Gastrocnemius medialis (tissue), 4 donors: ENCODE measurements at regions not wholly inside any gene's neighbourhood (a gene's known extent, or its start where the extent isn't known, plus 50 kb on each side); places are given as distances from the start of the nearest gene placed in this dataset.
A peak's percentile ranks its signal among the peaks of the same experiment; 100 is the strongest.

Experiments used
- ATAC-seq, 2 donors: fragments of 150-250 bp; one replicate each; pipeline ENCODE4 v1.9.1; 2016
- DNase-seq, 2 donors: peaks; one replicate each; pipeline ENCODE4 v3.0.0-alpha.2; 2019
- H3K27ac ChIP-seq, 4 donors: fragments of 200-600 bp; sonication (generic); 1 replicate in 1 of 4; 2 replicates in 3 of 4; pipeline ENCODE4 v1.5.1; 2016 to 2018; ENCODE audit warnings: mild to moderate bottlenecking in 2 of 4, moderate library complexity in 1 of 4
- H3K27me3 ChIP-seq, 3 donors: fragments of 200-600 bp; sonication (generic) in 2 of 3; 1 replicate in 1 of 3; 2 replicates in 2 of 3; pipeline versions ENCODE4 v1.5.1 to v1.6.0; 2016 to 2019; ENCODE audit warnings: mild to moderate bottlenecking in 1 of 3, moderate library complexity in 1 of 3
- H3K36me3 ChIP-seq, 2 donors: fragments of 200-600 bp; sonication (generic) in 1 of 2; one replicate each; pipeline ENCODE4 v1.5.1; 2017 to 2018
- H3K4me1 ChIP-seq, 2 donors: fragments of 200-600 bp; sonication (generic) in 1 of 2; one replicate each; pipeline ENCODE4 v1.5.1; 2016 to 2017; ENCODE audit warnings: mild to moderate bottlenecking in 2 of 2
- H3K4me3 ChIP-seq, 4 donors: fragments of 200-600 bp; sonication (generic) in 3 of 4; 1 replicate in 1 of 4; 2 replicates in 3 of 4; pipeline ENCODE4 v1.5.1; 2016 to 2019; ENCODE audit warnings: mild to moderate bottlenecking in 2 of 4
- H3K9me3 ChIP-seq, 3 donors: fragments of 200-600 bp; sonication (generic) in 2 of 3; 1 replicate in 1 of 3; 2 replicates in 2 of 3; pipeline ENCODE4 v1.5.1; 2016 to 2019
- POLR2A ChIP-seq, 2 donors: fragments of 450-650 bp; IDR thresholded peaks; one replicate each; pipeline ENCODE4 v1.6.1; 2017; ENCODE audit warnings: antibody characterized with exemption in 2 of 2, mild to moderate bottlenecking in 2 of 2, moderate library complexity in 2 of 2
- in situ Hi-C, 4 donors: fragments of 200-750 bp; cut with MboI; loops; one replicate each; pipeline versions ENCODE4 v1.15.0 to v1.8.0; 2017; ENCODE audit warnings: low sequenced_read_pairs in 4 of 4
- intact Hi-C: fragments of 100-400 bp; cut with DNase I; formaldehyde crosslinking; loops from one replicate; pipeline ENCODE4 v1.15.1; 2023; ENCODE audit warnings: low total_unique reads
- TF ChIP-seq, protein P1 (sequence below), 5 experiments: fragments of 450-650 bp in 3 of 5; fragments of 200-600 bp in 2 of 5; sonication (generic) in 2 of 5; IDR thresholded peaks in 4 of 5; conservative IDR thresholded peaks in 1 of 5; 1 replicate in 4 of 5; 2 replicates in 1 of 5; pipeline ENCODE4 v1.5.1; 2016 to 2019; ENCODE audit warnings: antibody characterized with exemption in 5 of 5, mild to moderate bottlenecking in 3 of 5, moderate library complexity in 3 of 5

DNA sequence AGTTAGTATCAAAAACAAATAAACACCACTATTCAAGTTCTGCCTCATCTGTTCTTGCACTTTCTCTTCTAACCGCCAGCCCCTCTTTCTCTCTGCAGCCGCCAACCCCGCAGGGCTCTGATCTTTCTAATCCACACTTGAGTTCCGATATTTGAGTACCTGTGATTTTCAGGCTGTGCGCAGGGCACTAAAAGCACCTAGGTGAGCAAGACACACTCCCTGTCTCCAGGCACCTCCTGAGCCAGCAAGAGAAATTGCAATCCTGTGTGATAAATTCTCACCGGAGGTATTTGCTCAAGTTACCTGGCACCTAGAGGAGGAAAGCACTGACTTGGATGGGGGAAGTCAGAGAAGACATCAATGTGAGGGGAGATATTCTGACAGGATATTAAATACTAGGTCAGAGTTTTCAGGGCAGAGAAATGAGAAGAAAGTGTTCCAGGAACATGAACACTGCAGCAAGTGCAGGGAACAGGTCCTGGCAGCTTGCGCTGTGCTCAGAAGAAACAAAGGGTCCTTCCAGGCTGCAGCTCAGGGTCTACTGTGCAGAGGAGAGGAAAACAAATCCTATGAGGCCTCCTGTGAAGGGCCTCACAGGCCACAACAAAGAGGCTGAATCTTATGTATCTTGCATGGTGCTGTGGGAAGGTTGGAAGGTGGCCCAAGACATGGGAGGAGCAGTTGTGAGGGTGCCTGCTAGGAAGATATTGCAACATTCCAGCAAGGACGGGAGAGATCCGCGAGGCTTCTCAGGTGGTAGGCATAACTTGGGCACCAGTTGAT, 568.7 kb upstream of the MGMT start:
- in situ Hi-C loops = no loop called here

DNA sequence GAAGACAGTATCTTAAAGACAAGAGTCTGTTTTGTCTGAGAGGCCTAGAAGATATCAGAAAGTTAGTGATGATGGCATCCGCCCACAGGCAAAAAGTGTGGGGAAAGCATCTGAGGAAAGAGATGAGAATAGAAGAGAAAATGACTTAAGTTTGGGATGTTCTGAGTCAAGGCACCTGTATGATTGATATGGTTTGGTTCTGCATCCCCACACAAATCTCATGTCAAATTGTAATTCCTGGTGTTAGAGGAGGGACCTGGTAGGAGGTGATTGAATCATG, 568.2 kb upstream of the MGMT start:
- Histone ChIP-seq H3K9me3 (no peaks in the 10 kb centered on the region), H3K27ac (no peak overlapping the region), H3K4me3 (no peak overlapping the region), H3K4me1 (peaks cover 3 to 5% of the 10 kb centered on the region in 2 donors), H3K36me3 (no peaks in the 10 kb centered on the region), H3K27me3 (no peaks in the 10 kb centered on the region)
- TF ChIP-seq, protein P1, sequence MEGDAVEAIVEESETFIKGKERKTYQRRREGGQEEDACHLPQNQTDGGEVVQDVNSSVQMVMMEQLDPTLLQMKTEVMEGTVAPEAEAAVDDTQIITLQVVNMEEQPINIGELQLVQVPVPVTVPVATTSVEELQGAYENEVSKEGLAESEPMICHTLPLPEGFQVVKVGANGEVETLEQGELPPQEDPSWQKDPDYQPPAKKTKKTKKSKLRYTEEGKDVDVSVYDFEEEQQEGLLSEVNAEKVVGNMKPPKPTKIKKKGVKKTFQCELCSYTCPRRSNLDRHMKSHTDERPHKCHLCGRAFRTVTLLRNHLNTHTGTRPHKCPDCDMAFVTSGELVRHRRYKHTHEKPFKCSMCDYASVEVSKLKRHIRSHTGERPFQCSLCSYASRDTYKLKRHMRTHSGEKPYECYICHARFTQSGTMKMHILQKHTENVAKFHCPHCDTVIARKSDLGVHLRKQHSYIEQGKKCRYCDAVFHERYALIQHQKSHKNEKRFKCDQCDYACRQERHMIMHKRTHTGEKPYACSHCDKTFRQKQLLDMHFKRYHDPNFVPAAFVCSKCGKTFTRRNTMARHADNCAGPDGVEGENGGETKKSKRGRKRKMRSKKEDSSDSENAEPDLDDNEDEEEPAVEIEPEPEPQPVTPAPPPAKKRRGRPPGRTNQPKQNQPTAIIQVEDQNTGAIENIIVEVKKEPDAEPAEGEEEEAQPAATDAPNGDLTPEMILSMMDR (IDR thresholded peaks at IDR 0.05 in 4 of 5, conservative IDR thresholded peaks at IDR 0.05 in 1 of 5) = no peak
- TF ChIP-seq POLR2A (IDR thresholded peaks at IDR 0.05) = no peak
- DNase-seq (no peak), ATAC-seq (no peak)
- intact Hi-C loops = loop anchor here (5.0 kb wide), 1 partner anchor 1053 kb away; no protein-coding TSS in a partner anchor
- in situ Hi-C loops = no loop called here

More for the DNA sequence above, 568.7 kb upstream of the MGMT start:
- TF ChIP-seq, protein P1 (IDR thresholded peaks at IDR 0.05 in 4 of 5, conservative IDR thresholded peaks at IDR 0.05 in 1 of 5) = no peak
- TF ChIP-seq POLR2A (IDR thresholded peaks at IDR 0.05) = no peak
- DNase-seq (peak in 1 of 2 donors; percentile 22), ATAC-seq (peak in 1 of 2 donors; percentile 9)
- no peak overlapping the region for H3K4me3 ChIP-seq
- H3K4me1 ChIP-seq = peaks cover 3 to 5% of the 10 kb centered on the region in 2 donors
- H3K36me3 ChIP-seq = no peaks in the 10 kb centered on the region
- H3K27me3 ChIP-seq = no peaks in the 10 kb centered on the region
- intact Hi-C loops = loop anchor here (5.0 kb wide), 1 partner anchor 1054 kb away; no protein-coding TSS in a partner anchor
- no peaks in the 10 kb centered on the region for H3K9me3 ChIP-seq
- H3K27ac ChIP-seq = peak overlapping the region in 1 of 4 donors; percentile 53

DNA sequence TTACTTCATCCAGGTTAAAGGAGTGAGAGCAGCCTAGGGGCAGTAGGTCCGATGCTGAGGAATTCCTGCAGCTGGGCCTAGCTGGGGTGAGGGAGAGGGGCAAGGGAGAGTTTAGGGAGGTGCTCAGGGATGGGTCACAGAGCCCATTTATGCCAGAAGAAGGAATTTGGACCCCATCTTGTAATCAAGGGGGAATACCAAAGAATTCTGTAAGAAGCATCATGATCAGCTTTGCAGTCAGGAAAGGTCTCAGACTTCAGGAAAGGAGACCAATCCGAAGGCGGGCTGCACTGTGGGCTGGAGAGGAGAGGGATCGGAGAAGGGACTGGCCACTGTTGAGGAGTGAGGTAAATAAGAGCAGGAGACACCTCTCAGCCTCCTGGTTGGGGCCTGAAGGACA, 566.6 kb upstream of the MGMT start:
- in situ Hi-C loops = no loop called here
- no peaks in the 10 kb centered on the region for H3K36me3 ChIP-seq
- H3K27me3 ChIP-seq = no peaks in the 10 kb centered on the region
- DNase-seq = no peak
- H3K4me1 ChIP-seq = peaks cover 3 to 5% of the 10 kb centered on the region in 2 donors
- no peaks in the 10 kb centered on the region for H3K9me3 ChIP-seq
- ATAC-seq = no peak
- intact Hi-C loops = no loop called here
- H3K4me3 ChIP-seq = no peak overlapping the region
- peak overlapping the region in 2 of 4 donors; percentile 18 to 49 for H3K27ac ChIP-seq
- TF ChIP-seq, protein P1 (IDR thresholded peaks at IDR 0.05 in 4 of 5, conservative IDR thresholded peaks at IDR 0.05 in 1 of 5) = no peak
- no peak for TF ChIP-seq POLR2A (IDR thresholded peaks at IDR 0.05)

DNA sequence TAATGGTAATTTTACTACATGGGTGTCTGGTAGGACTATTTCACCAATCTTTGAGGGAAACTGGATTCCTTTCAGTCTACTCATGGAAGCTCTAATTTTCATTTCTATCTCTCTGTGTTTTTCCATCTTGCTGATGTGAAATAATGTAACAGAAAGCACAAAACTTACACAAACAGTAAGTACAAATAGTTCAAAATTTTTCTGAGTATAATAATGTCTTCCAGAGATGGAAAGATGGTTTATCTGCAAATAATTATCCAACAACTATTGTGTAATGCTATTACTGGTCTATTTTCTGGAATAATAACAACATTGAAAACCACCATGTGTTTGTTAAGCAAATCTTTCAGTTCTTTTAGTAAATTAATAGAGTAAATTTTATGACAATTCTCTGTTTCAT, 565.8 kb upstream of the MGMT start:
- H3K27ac ChIP-seq = no peak overlapping the region
- ATAC-seq (peak; percentile 31 to 42), DNase-seq (no peak)
- peaks cover under 1 to 3% of the 10 kb centered on the region in 2 donors for H3K4me1 ChIP-seq
- H3K36me3 ChIP-seq = no peaks in the 10 kb centered on the region
- no peaks in the 10 kb centered on the region for H3K9me3 ChIP-seq
- intact Hi-C loops (no loop called here), in situ Hi-C loops (no loop called here)
- no peak overlapping the region for H3K4me3 ChIP-seq
- no peaks in the 10 kb centered on the region for H3K27me3 ChIP-seq
- no peak for TF ChIP-seq POLR2A (IDR thresholded peaks at IDR 0.05)
- TF ChIP-seq, protein P1 (IDR thresholded peaks at IDR 0.05 in 4 of 5, conservative IDR thresholded peaks at IDR 0.05 in 1 of 5) = no peak
